22Rv1 (cell line): ENCODE measurements at regions not wholly inside any gene's neighbourhood (a gene's known extent, or its start where the extent isn't known, plus 50 kb on each side); places are given as distances from the start of the nearest gene placed in this dataset.
"Not testable (repeated sequence)": the region's sequence is repeated elsewhere in the genome, so short reads cannot be mapped to it uniquely, and the experiment has no call there.

Experiments used
- H3K27ac ChIP-seq: fragments of 450-650 bp; 2 replicates; pipeline ENCODE4 v1.5.1; 2017
- CTCF ChIP-seq: fragments of 450-650 bp; IDR thresholded peaks from 2 replicates; pipeline ENCODE4 v1.5.1; 2017; ENCODE audit warnings: mild to moderate bottlenecking
- ZFX ChIP-seq: fragments of 450-650 bp; IDR thresholded peaks from 2 replicates; pipeline ENCODE4 v1.6.1; 2017; ENCODE audit warnings: antibody characterized with exemption, borderline replicate concordance

- TF ChIP-seq ZFX: no peak
- no peak overlapping the region for H3K27ac ChIP-seq
These were observed 512.9 kb downstream of the PYDC2 start for GRCh38 chr3:191973820-191974219.

GRCh38 chr3:191975936-191976335, 515.0 kb downstream of the PYDC2 start:
- no peak for TF ChIP-seq ZFX
- no peak for TF ChIP-seq CTCF

GRCh38 chr3:191980443-191980842, 519.5 kb downstream of the PYDC2 start:
- TF ChIP-seq CTCF (no peak), ZFX (no peak)
- no peak overlapping the region for H3K27ac ChIP-seq

More at GRCh38 chr3:191975936-191976335, 515.0 kb downstream of the PYDC2 start:
- no peak overlapping the region for H3K27ac ChIP-seq

- H3K27ac ChIP-seq: no peak overlapping the region
- TF ChIP-seq ZFX (no peak), CTCF (no peak)
These were observed 521.5 kb downstream of the PYDC2 start for GRCh38 chr3:191982481-191982880.

GRCh38 chr3:191985691-191986090, 524.7 kb downstream of the PYDC2 start:
- TF ChIP-seq ZFX: no peak
- no peak for TF ChIP-seq CTCF

GRCh38 chr3:191987831-191988350, 526.9 kb downstream of the PYDC2 start:
- H3K27ac ChIP-seq: no peak overlapping the region
- TF ChIP-seq ZFX (no peak), CTCF (no peak)

More at GRCh38 chr3:191985691-191986090, 524.7 kb downstream of the PYDC2 start:
- no peak overlapping the region for H3K27ac ChIP-seq

- not testable (repeated sequence) for H3K27ac ChIP-seq
These were observed 533.0 kb downstream of the PYDC2 start for GRCh38 chr3:191993952-191994351.

GRCh38 chr3:191997093-191997492, 536.1 kb downstream of the PYDC2 start:
- TF ChIP-seq CTCF: no peak
- no peak for TF ChIP-seq ZFX

More at GRCh38 chr3:191997093-191997492, 536.1 kb downstream of the PYDC2 start:
- no peak overlapping the region for H3K27ac ChIP-seq
